ENCODE measurements at regions not wholly inside any gene's neighbourhood (a gene's known extent, or its start where the extent isn't known, plus 50 kb on each side); places are given as distances from the start of the nearest gene placed in this dataset.

GRCh38 chr2:226680719-226681118 is 118.9 kb downstream of the IRS1 start:
- peaks cover 37% of the 10 kb centered on the region for H3K27me3 Mint-ChIP-seq (ENCODE audit: low read depth)
- no peaks in the 10 kb centered on the region for H3K36me3 Mint-ChIP-seq (ENCODE audit: low read depth)
- no peak overlapping the region for H3K27ac Mint-ChIP-seq
- H3K9me3 Mint-ChIP-seq, result no peaks in the 10 kb centered on the region
- intact Hi-C loops (cut with micrococcal nuclease), result no loop called here
- no peak for DNase-seq (ENCODE audit: low spot score)
- no peak overlapping the region for H3K4me3 Mint-ChIP-seq (ENCODE audit: low read depth)
- H3K4me1 Mint-ChIP-seq (ENCODE audit: low read depth), result peaks cover 2% of the 10 kb centered on the region

- no peak overlapping the region for H3K4me3 Mint-ChIP-seq (ENCODE audit: low read depth)
- no peak overlapping the region for H3K27ac Mint-ChIP-seq
- peaks cover 38% of the 10 kb centered on the region for H3K27me3 Mint-ChIP-seq (ENCODE audit: low read depth)
- H3K9me3 Mint-ChIP-seq, result no peaks in the 10 kb centered on the region
- H3K36me3 Mint-ChIP-seq (ENCODE audit: low read depth), result no peaks in the 10 kb centered on the region
- no peaks in the 10 kb centered on the region for H3K4me1 Mint-ChIP-seq (ENCODE audit: low read depth)
- intact Hi-C loops (cut with micrococcal nuclease), result no loop called here
- no peak for DNase-seq (ENCODE audit: low spot score)
These were observed 120.1 kb downstream of the IRS1 start for GRCh38 chr2:226679389-226680065.

GRCh38 chr2:226678422-226678821 is 121.2 kb downstream of the IRS1 start:
- Mint-ChIP-seq H3K4me3 (ENCODE audit: low read depth) (no peak overlapping the region), H3K4me1 (ENCODE audit: low read depth) (peaks cover under 1% of the 10 kb centered on the region), H3K9me3 (no peaks in the 10 kb centered on the region), H3K27me3 (ENCODE audit: low read depth) (peaks cover 35% of the 10 kb centered on the region), H3K36me3 (ENCODE audit: low read depth) (no peaks in the 10 kb centered on the region), H3K27ac (no peak overlapping the region)
- no peak for DNase-seq (ENCODE audit: low spot score)
- intact Hi-C loops (cut with micrococcal nuclease), result no loop called here

- no peaks in the 10 kb centered on the region for H3K9me3 Mint-ChIP-seq
- H3K4me1 Mint-ChIP-seq (ENCODE audit: low read depth), result peaks cover 6% of the 10 kb centered on the region
- no peak overlapping the region for H3K4me3 Mint-ChIP-seq (ENCODE audit: low read depth)
- H3K27ac Mint-ChIP-seq, result no peak overlapping the region
- H3K36me3 Mint-ChIP-seq (ENCODE audit: low read depth), result no peaks in the 10 kb centered on the region
- H3K27me3 Mint-ChIP-seq (ENCODE audit: low read depth), result peaks cover 34% of the 10 kb centered on the region
- no peak for DNase-seq (ENCODE audit: low spot score)
- intact Hi-C loops (cut with micrococcal nuclease), result no loop called here
These were observed 122.5 kb downstream of the IRS1 start for GRCh38 chr2:226677080-226677479.

GRCh38 chr2:226676618-226677017 is 123.0 kb downstream of the IRS1 start:
- DNase-seq (ENCODE audit: low spot score), result no peak
- intact Hi-C loops (cut with micrococcal nuclease), result no loop called here
- H3K27me3 Mint-ChIP-seq (ENCODE audit: low read depth), result peaks cover 35% of the 10 kb centered on the region
- peaks cover 6% of the 10 kb centered on the region for H3K4me1 Mint-ChIP-seq (ENCODE audit: low read depth)
- no peaks in the 10 kb centered on the region for H3K9me3 Mint-ChIP-seq
- no peak overlapping the region for H3K4me3 Mint-ChIP-seq (ENCODE audit: low read depth)
- H3K36me3 Mint-ChIP-seq (ENCODE audit: low read depth), result no peaks in the 10 kb centered on the region
- no peak overlapping the region for H3K27ac Mint-ChIP-seq

- H3K27ac Mint-ChIP-seq, result no peak overlapping the region
- intact Hi-C loops (cut with micrococcal nuclease), result no loop called here
- DNase-seq (ENCODE audit: low spot score), result no peak
- peaks cover 42% of the 10 kb centered on the region for H3K27me3 Mint-ChIP-seq (ENCODE audit: low read depth)
- H3K9me3 Mint-ChIP-seq, result no peaks in the 10 kb centered on the region
- no peak overlapping the region for H3K4me3 Mint-ChIP-seq (ENCODE audit: low read depth)
- H3K36me3 Mint-ChIP-seq (ENCODE audit: low read depth), result no peaks in the 10 kb centered on the region
- H3K4me1 Mint-ChIP-seq (ENCODE audit: low read depth), result peaks cover 6% of the 10 kb centered on the region
These were observed 125.5 kb downstream of the IRS1 start for GRCh38 chr2:226674123-226674522.

GRCh38 chr2:226673314-226673723 is 126.3 kb downstream of the IRS1 start:
- intact Hi-C loops (cut with micrococcal nuclease), result no loop called here
- no peaks in the 10 kb centered on the region for H3K36me3 Mint-ChIP-seq (ENCODE audit: low read depth)
- no peak for DNase-seq (ENCODE audit: low spot score)
- peaks cover 45% of the 10 kb centered on the region for H3K27me3 Mint-ChIP-seq (ENCODE audit: low read depth)
- H3K27ac Mint-ChIP-seq, result no peak overlapping the region
- H3K4me3 Mint-ChIP-seq (ENCODE audit: low read depth), result no peak overlapping the region
- H3K9me3 Mint-ChIP-seq, result no peaks in the 10 kb centered on the region
- peaks cover 6% of the 10 kb centered on the region for H3K4me1 Mint-ChIP-seq (ENCODE audit: low read depth)

GRCh38 chr2:226671141-226671676 is 128.4 kb downstream of the IRS1 start:
- no peak overlapping the region for H3K27ac Mint-ChIP-seq
- H3K36me3 Mint-ChIP-seq (ENCODE audit: low read depth), result no peaks in the 10 kb centered on the region
- H3K27me3 Mint-ChIP-seq (ENCODE audit: low read depth), result peaks cover 40% of the 10 kb centered on the region
- intact Hi-C loops (cut with micrococcal nuclease), result no loop called here
- H3K9me3 Mint-ChIP-seq, result no peaks in the 10 kb centered on the region
- no peak overlapping the region for H3K4me3 Mint-ChIP-seq (ENCODE audit: low read depth)
- H3K4me1 Mint-ChIP-seq (ENCODE audit: low read depth), result peaks cover 6% of the 10 kb centered on the region
- DNase-seq (ENCODE audit: low spot score), result no peak

GRCh38 chr2:226669905-226670304 is 129.7 kb downstream of the IRS1 start:
- DNase-seq (ENCODE audit: low spot score), result no peak
- intact Hi-C loops (cut with micrococcal nuclease), result no loop called here
- H3K9me3 Mint-ChIP-seq, result no peaks in the 10 kb centered on the region
- peaks cover 6% of the 10 kb centered on the region for H3K4me1 Mint-ChIP-seq (ENCODE audit: low read depth)
- peaks cover 48% of the 10 kb centered on the region for H3K27me3 Mint-ChIP-seq (ENCODE audit: low read depth)
- no peak overlapping the region for H3K4me3 Mint-ChIP-seq (ENCODE audit: low read depth)
- no peak overlapping the region for H3K27ac Mint-ChIP-seq
- no peaks in the 10 kb centered on the region for H3K36me3 Mint-ChIP-seq (ENCODE audit: low read depth)

- Mint-ChIP-seq H3K4me3 (ENCODE audit: low read depth) (no peak overlapping the region), H3K27ac (no peak overlapping the region), H3K36me3 (ENCODE audit: low read depth) (no peaks in the 10 kb centered on the region), H3K9me3 (no peaks in the 10 kb centered on the region), H3K4me1 (ENCODE audit: low read depth) (peaks cover 6% of the 10 kb centered on the region), H3K27me3 (ENCODE audit: low read depth) (peaks cover 46% of the 10 kb centered on the region)
- no peak for DNase-seq (ENCODE audit: low spot score)
- intact Hi-C loops (cut with micrococcal nuclease), result no loop called here
These were observed 130.4 kb downstream of the IRS1 start for GRCh38 chr2:226669249-226669648.

GRCh38 chr2:226667736-226668135 is 131.9 kb downstream of the IRS1 start:
- no peak for DNase-seq (ENCODE audit: low spot score)
- Mint-ChIP-seq H3K27me3 (ENCODE audit: low read depth) (peaks cover 42% of the 10 kb centered on the region), H3K36me3 (ENCODE audit: low read depth) (no peaks in the 10 kb centered on the region), H3K27ac (no peak overlapping the region), H3K4me1 (ENCODE audit: low read depth) (no peaks in the 10 kb centered on the region), H3K9me3 (no peaks in the 10 kb centered on the region), H3K4me3 (ENCODE audit: low read depth) (no peak overlapping the region)
- intact Hi-C loops (cut with micrococcal nuclease), result no loop called here

GRCh38 chr2:226665306-226665831 is 134.3 kb downstream of the IRS1 start:
- intact Hi-C loops (cut with micrococcal nuclease), result no loop called here
- Mint-ChIP-seq H3K9me3 (no peaks in the 10 kb centered on the region), H3K27me3 (ENCODE audit: low read depth) (peaks cover 33% of the 10 kb centered on the region), H3K4me1 (ENCODE audit: low read depth) (no peaks in the 10 kb centered on the region), H3K27ac (no peak overlapping the region), H3K4me3 (ENCODE audit: low read depth) (no peak overlapping the region), H3K36me3 (ENCODE audit: low read depth) (no peaks in the 10 kb centered on the region)
- no peak for DNase-seq (ENCODE audit: low spot score)

GRCh38 chr2:226664661-226665060 is 135.0 kb downstream of the IRS1 start:
- no peak overlapping the region for H3K4me3 Mint-ChIP-seq (ENCODE audit: low read depth)
- no peak for DNase-seq (ENCODE audit: low spot score)
- H3K36me3 Mint-ChIP-seq (ENCODE audit: low read depth), result no peaks in the 10 kb centered on the region
- H3K4me1 Mint-ChIP-seq (ENCODE audit: low read depth), result no peaks in the 10 kb centered on the region
- H3K27me3 Mint-ChIP-seq (ENCODE audit: low read depth), result peaks cover 28% of the 10 kb centered on the region
- H3K27ac Mint-ChIP-seq, result no peak overlapping the region
- intact Hi-C loops (cut with micrococcal nuclease), result no loop called here
- no peaks in the 10 kb centered on the region for H3K9me3 Mint-ChIP-seq
